DOHH2 (cell line): ENCODE measurements at regions not wholly inside any gene's neighbourhood (a gene's known extent, or its start where the extent isn't known, plus 50 kb on each side); places are given as distances from the start of the nearest gene placed in this dataset.

Source experiments
- H3F3A ChIP-seq: fragments of 200-600 bp; sonication (generic), shearing (Covaris generic); 2 replicates; pipeline ENCODE4 v1.6.0; 2016; ENCODE audit warnings: antibody characterized with exemption, mild to moderate bottlenecking; ENCODE audit not compliant: control insufficient read depth, insufficient read depth
- H3K27ac ChIP-seq: fragments of 200-600 bp; sonication (generic); 2 replicates; pipeline ENCODE4 v1.5.1; 2014; ENCODE audit warnings: low read depth, mild to moderate bottlenecking, low read length, moderate library complexity
- H3K27me3 ChIP-seq: fragments of 200-600 bp; sonication (generic); 2 replicates; pipeline ENCODE4 v1.6.1; 2014; ENCODE audit warnings: mild to moderate bottlenecking, low read length, mixed read lengths; ENCODE audit not compliant: control insufficient read depth
- H3K36me3 ChIP-seq: fragments of 200-600 bp; sonication (generic); 2 replicates; pipeline ENCODE4 v1.6.1; 2014; ENCODE audit warnings: mild to moderate bottlenecking, low read length, moderate library complexity, mixed read lengths; ENCODE audit not compliant: control insufficient read depth
- H3K4me1 ChIP-seq: fragments of 200-600 bp; sonication (generic); 2 replicates; pipeline ENCODE4 v1.6.1; 2014; ENCODE audit warnings: mild to moderate bottlenecking, low read length, mixed read lengths; ENCODE audit not compliant: control insufficient read depth
- H3K4me2 ChIP-seq: fragments of 200-600 bp; sonication (generic); 2 replicates; pipeline ENCODE4 v1.6.0; 2014; ENCODE audit warnings: mild to moderate bottlenecking, low read length, moderate library complexity
- H3K4me3 ChIP-seq: fragments of 200-600 bp; sonication (generic); 2 replicates; pipeline ENCODE4 v1.5.1; 2014; ENCODE audit warnings: mild to moderate bottlenecking, low read length, mixed read lengths
- H3K79me2 ChIP-seq: fragments of 200-600 bp; sonication (generic); 2 replicates; pipeline ENCODE4 v1.6.1; 2014; ENCODE audit warnings: mild to moderate bottlenecking, low read length, mixed read lengths; ENCODE audit not compliant: control insufficient read depth
- H3K9me2 ChIP-seq: fragments of 200-600 bp; sonication (generic); replicated peaks from 2 replicates; pipeline ENCODE4 v1.6.1; 2014; ENCODE audit warnings: mild to moderate bottlenecking, low read length, mixed read lengths; ENCODE audit not compliant: control insufficient read depth
- H3K9me3 ChIP-seq: fragments of 200-600 bp; sonication (generic); 2 replicates; pipeline ENCODE4 v1.6.1; 2014; ENCODE audit warnings: antibody characterized with exemption, low read length, mixed read lengths; ENCODE audit not compliant: control insufficient read depth, insufficient read depth
- H4K20me1 ChIP-seq: fragments of 200-600 bp; sonication (generic); 2 replicates; pipeline ENCODE4 v1.6.0; 2014; ENCODE audit warnings: low read depth, mild to moderate bottlenecking, antibody characterized with exemption, low read length, moderate library complexity; ENCODE audit not compliant: control insufficient read depth, insufficient read depth
- CTCF ChIP-seq: fragments of 200-600 bp; sonication (generic); IDR thresholded peaks from one replicate; pipeline ENCODE4 v1.5.1; 2014; ENCODE audit warnings: antibody characterized with exemption, mild to moderate bottlenecking, low read depth, low read length; ENCODE audit not compliant: poor library complexity, severe bottlenecking
- EZH2phosphoT487 ChIP-seq: fragments of 200-600 bp; sonication (generic); IDR thresholded peaks from 2 replicates; pipeline ENCODE4 v1.6.1; 2017; ENCODE audit warnings: borderline replicate concordance, mild to moderate bottlenecking, antibody characterized with exemption, low read length, moderate library complexity, mixed read lengths

- no peak overlapping the region for H3K4me2 ChIP-seq
- TF ChIP-seq EZH2phosphoT487: no peak
- no peak for TF ChIP-seq CTCF
- no peaks in the 10 kb centered on the region for H3K4me1 ChIP-seq
Measured at GRCh38 chr10:130772056-130772455, 539.5 kb downstream of the TCERG1L start.

GRCh38 chr10:130772676-130773075 is 538.8 kb downstream of the TCERG1L start:
- TF ChIP-seq CTCF: no peak
- no peak for TF ChIP-seq EZH2phosphoT487
- Histone ChIP-seq H4K20me1 (no peaks in the 10 kb centered on the region), H3K4me3 (no peak overlapping the region), H3K27me3 (no peaks in the 10 kb centered on the region), H3K9me2 (no peaks in the 10 kb centered on the region), H3F3A (no peaks in the 10 kb centered on the region), H3K27ac (no peak overlapping the region), H3K79me2 (no peaks in the 10 kb centered on the region), H3K4me2 (no peak overlapping the region), H3K9me3 (no peaks in the 10 kb centered on the region; the same call in 1 of the 2 replicates), H3K4me1 (no peaks in the 10 kb centered on the region), H3K36me3 (no peaks in the 10 kb centered on the region)

More at GRCh38 chr10:130772056-130772455, 539.5 kb downstream of the TCERG1L start:
- H3K9me2 ChIP-seq: no peaks in the 10 kb centered on the region
- no peaks in the 10 kb centered on the region for H3K27me3 ChIP-seq
- no peaks in the 10 kb centered on the region for H3F3A ChIP-seq
- H3K36me3 ChIP-seq: no peaks in the 10 kb centered on the region
- H3K79me2 ChIP-seq: no peaks in the 10 kb centered on the region
- no peak overlapping the region for H3K27ac ChIP-seq
- no peak overlapping the region for H3K4me3 ChIP-seq
- H3K9me3 ChIP-seq: no peaks in the 10 kb centered on the region; the same call in 1 of the 2 replicates
- H4K20me1 ChIP-seq: no peaks in the 10 kb centered on the region

- H3K4me2 ChIP-seq: no peak overlapping the region
- H3K9me2 ChIP-seq: no peaks in the 10 kb centered on the region
Measured at GRCh38 chr10:130773941-130774340, 537.6 kb downstream of the TCERG1L start.

More at GRCh38 chr10:130773941-130774340, 537.6 kb downstream of the TCERG1L start:
- H3K36me3 ChIP-seq: no peaks in the 10 kb centered on the region
- no peaks in the 10 kb centered on the region for H3K4me1 ChIP-seq
- no peaks in the 10 kb centered on the region for H3K9me3 ChIP-seq
- no peaks in the 10 kb centered on the region for H4K20me1 ChIP-seq
- TF ChIP-seq CTCF (no peak), EZH2phosphoT487 (no peak)
- no peaks in the 10 kb centered on the region for H3K27me3 ChIP-seq
- H3K4me3 ChIP-seq: no peak overlapping the region
- no peak overlapping the region for H3K27ac ChIP-seq
- no peaks in the 10 kb centered on the region for H3F3A ChIP-seq
- no peaks in the 10 kb centered on the region for H3K79me2 ChIP-seq
